GM12878 (cell line): ENCODE measurements at regions not wholly inside any gene's neighbourhood (a gene's known extent, or its start where the extent isn't known, plus 50 kb on each side); places are given as distances from the start of the nearest gene placed in this dataset.

Experiments
- EP300 ChIP-seq, 2 experiments: fragments of 150-350 bp in 1 of 2; IDR thresholded peaks; 2 replicates each; pipeline ENCODE4 v1.6.1; 2011 to 2012; ENCODE audit warnings: low read depth in 2 of 2, low read length in 2 of 2, borderline replicate concordance in 1 of 2, improper control_type of control experiment in 1 of 2, inconsistent platforms in 1 of 2; ENCODE audit not compliant: control insufficient read depth in 1 of 2
- POLR2A ChIP-seq: IDR thresholded peaks from 2 replicates; pipeline ENCODE4 v1.6.1; 2011; ENCODE audit warnings: low read depth, mild to moderate bottlenecking, low read length
- TCF12 ChIP-seq: IDR thresholded peaks from 2 replicates; pipeline ENCODE4 v1.6.1; 2011; ENCODE audit warnings: low read depth, mild to moderate bottlenecking, low read length

DNA sequence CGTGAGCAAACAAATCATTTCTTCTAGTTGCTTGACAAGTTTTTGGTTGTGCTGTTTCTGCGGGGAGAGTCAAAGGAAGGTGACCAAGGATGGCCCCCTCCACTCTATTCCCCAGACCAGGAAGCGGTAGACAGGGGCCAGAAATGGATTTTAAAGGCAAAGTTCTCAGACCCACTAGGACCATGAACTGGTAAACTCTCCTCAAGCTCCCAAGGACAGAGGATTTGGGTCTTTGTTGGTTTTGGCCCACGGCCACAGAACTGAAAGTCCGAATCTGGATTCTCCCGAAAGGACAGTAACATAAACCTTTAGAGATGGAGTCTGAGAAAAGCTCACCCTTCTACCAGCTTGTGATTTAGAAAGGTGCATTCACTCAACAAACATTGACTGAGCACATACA, 85.9 kb upstream of the C2CD4B start:
- TF ChIP-seq EP300 (IDR thresholded peaks at IDR 0.05; ENCODE audit: borderline replicate concordance in 1 of 2, control insufficient read depth in 1 of 2, low read depth in 2 of 2, low read length in 2 of 2), result no peak
- TF ChIP-seq POLR2A, result no peak
- TF ChIP-seq TCF12, result no peak
